ENCODE measurements at regions not wholly inside any gene's neighbourhood (a gene's known extent, or its start where the extent isn't known, plus 50 kb on each side); places are given as distances from the start of the nearest gene placed in this dataset.

DNA sequence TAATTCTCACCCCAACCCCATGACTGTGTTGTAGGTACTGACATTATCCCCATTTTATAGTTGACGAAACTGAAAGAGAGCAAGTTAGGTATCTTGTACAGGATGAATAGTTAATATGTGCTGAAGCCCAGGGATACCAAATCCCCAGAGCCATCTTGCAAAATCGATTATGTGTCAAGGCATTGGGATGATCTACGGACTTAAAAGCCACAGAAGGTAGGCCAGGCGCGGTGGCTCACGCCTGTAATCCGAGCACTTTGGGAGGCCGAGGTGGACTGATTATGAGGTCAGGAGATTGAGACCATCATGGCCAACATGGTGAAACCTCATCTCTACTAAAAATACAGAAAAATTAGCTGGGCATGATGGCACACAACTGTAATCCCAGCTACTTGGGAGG lies 242.4 kb upstream of the RHOBTB1 start:
- H3K9me3 ChIP-seq (ENCODE audit: control insufficient read depth, insufficient read depth, low read length) = no peaks in the 10 kb centered on the region
- CTCF ChIA-PET = no interaction called here
- no peak overlapping the region for H4K8ac ChIP-seq (ENCODE audit: low read depth in 2 of 2, low read length in 2 of 2)
- DNase-seq = no peak
- H2BK5ac ChIP-seq (ENCODE audit: low read depth, low read length, poor library complexity, severe bottlenecking) = no peak overlapping the region
- no peaks in the 10 kb centered on the region for H3K4me1 ChIP-seq (ENCODE audit: control insufficient read depth, insufficient read depth, low read length)
- H3K4ac ChIP-seq (ENCODE audit: low read depth, low read length) = no peak overlapping the region
- no peak for TF ChIP-seq MXI1 (IDR thresholded peaks at IDR 0.05; ENCODE audit: borderline replicate concordance, low read depth, low read length)
- no peak for TF ChIP-seq SMC3 (IDR thresholded peaks at IDR 0.05; ENCODE audit: low read depth, low read length)
- no peak for TF ChIP-seq BHLHE40 (IDR thresholded peaks at IDR 0.05; ENCODE audit: low read depth, low read length)
- TF ChIP-seq CEBPB (IDR thresholded peaks at IDR 0.05; ENCODE audit: low read depth, low read length) = no peak
- TF ChIP-seq, protein P1, sequence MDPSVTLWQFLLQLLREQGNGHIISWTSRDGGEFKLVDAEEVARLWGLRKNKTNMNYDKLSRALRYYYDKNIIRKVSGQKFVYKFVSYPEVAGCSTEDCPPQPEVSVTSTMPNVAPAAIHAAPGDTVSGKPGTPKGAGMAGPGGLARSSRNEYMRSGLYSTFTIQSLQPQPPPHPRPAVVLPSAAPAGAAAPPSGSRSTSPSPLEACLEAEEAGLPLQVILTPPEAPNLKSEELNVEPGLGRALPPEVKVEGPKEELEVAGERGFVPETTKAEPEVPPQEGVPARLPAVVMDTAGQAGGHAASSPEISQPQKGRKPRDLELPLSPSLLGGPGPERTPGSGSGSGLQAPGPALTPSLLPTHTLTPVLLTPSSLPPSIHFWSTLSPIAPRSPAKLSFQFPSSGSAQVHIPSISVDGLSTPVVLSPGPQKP (IDR thresholded peaks at IDR 0.05; ENCODE audit: borderline replicate concordance, low read depth, low read length) = no peak
- no peak for TF ChIP-seq RAD21 (IDR thresholded peaks at IDR 0.05; ENCODE audit: low read length)
- no peak for TF ChIP-seq NFE2L2 (IDR thresholded peaks at IDR 0.05; ENCODE audit: low read depth, low read length)
- no peak for TF ChIP-seq CHD1 (IDR thresholded peaks at IDR 0.05; ENCODE audit: low read depth, low read length)
- no peak for TF ChIP-seq MAZ (IDR thresholded peaks at IDR 0.05; ENCODE audit: borderline replicate concordance, low read depth, low read length)
- H3K14ac ChIP-seq (replicated peaks; ENCODE audit: low read depth, low read length) = no peak overlapping the region
- no peaks in the 10 kb centered on the region for H3K27me3 ChIP-seq (ENCODE audit: control insufficient read depth, insufficient read depth, low read length)
- no peaks in the 10 kb centered on the region for H3K79me1 ChIP-seq (ENCODE audit: low read depth in 1 of 2, low read length in 2 of 2)
- H2AK5ac ChIP-seq (ENCODE audit: low read depth, low read length) = no peak overlapping the region
- H3K23ac ChIP-seq (ENCODE audit: low read depth, low read length) = no peak overlapping the region
- no peak overlapping the region for H2AFZ ChIP-seq (replicated peaks; ENCODE audit: low read length, poor library complexity)
- H3K9ac ChIP-seq (ENCODE audit: low read depth, low read length) = no peak overlapping the region
- H2AK9ac ChIP-seq (replicated peaks; ENCODE audit: low read depth, low read length, poor library complexity) = no peak overlapping the region
- POLR2A ChIA-PET (ENCODE audit: unreplicated experiment) = interaction anchor here (0.6 kb wide), 1 partner anchor 11 kb away, joined by 5 read pairs; no protein-coding TSS in a partner anchor
- dilution Hi-C loops (cut with HindIII; ENCODE audit: low sequenced_read_pairs, unreplicated experiment) = no loop called here
- in situ Hi-C loops (cut with MboI; ENCODE audit: low sequenced_read_pairs) = no loop called here
- H3K56ac ChIP-seq (ENCODE audit: extremely low read depth, insufficient read depth, low read length) = no peak overlapping the region
- no TSS peak for BruUV-seq (replicated peaks)
- no peak overlapping the region for H2BK120ac ChIP-seq (ENCODE audit: low read depth, low read length)
- no peak for ATAC-seq (ENCODE audit: low read depth)
- H3K4me2 ChIP-seq (ENCODE audit: low read depth, low read length) = no peak overlapping the region
- intact Hi-C loops (cut with micrococcal nuclease) = no loop called here
- H3K27ac ChIP-seq (ENCODE audit: insufficient read depth, low read length) = no peak overlapping the region
- H3K36me3 ChIP-seq (ENCODE audit: control insufficient read depth, insufficient read depth, low read length) = no peaks in the 10 kb centered on the region
- 79% methylated on average over 2 of the region's 8 CpGs; no CpG with 5 or more reads in 1 of the 2 experiments for WGBS, 2 experiments (ENCODE audit: extremely low coverage in 2 of 2, insufficient read length in 1 of 2)
- H2BK20ac ChIP-seq (ENCODE audit: low read depth, low read length) = no peak overlapping the region
- no peaks in the 10 kb centered on the region for H3K9me1 ChIP-seq (ENCODE audit: insufficient read depth, low read length)
- no peak overlapping the region for H2BK15ac ChIP-seq (ENCODE audit: low read depth, low read length)
- no peak overlapping the region for H4K91ac ChIP-seq (ENCODE audit: insufficient read depth, low read depth, low read length)
- H4K5ac ChIP-seq (ENCODE audit: low read depth, low read length) = no peak overlapping the region
- H4K20me1 ChIP-seq (ENCODE audit: insufficient read depth, low read length) = no peaks in the 10 kb centered on the region
- H3K18ac ChIP-seq (ENCODE audit: low read depth, low read length) = no peak overlapping the region
- H3K4me3 ChIP-seq (ENCODE audit: insufficient read depth, low read depth, low read length) = no peak overlapping the region
